Stimulated activated naive CD8-positive, alpha-beta T cell treated with anti-CD3 and anti-CD28 coated beads, Interleukin-15, Interleukin-2, amounts not matched to agents 100 ng/mL and 50 ng/mL, for 24 hours (primary cell): ENCODE measurements at regions not wholly inside any gene's neighbourhood (a gene's known extent, or its start where the extent isn't known, plus 50 kb on each side); places are given as distances from the start of the nearest gene placed in this dataset.
A peak's percentile ranks its signal among the peaks of the same experiment; 100 is the strongest.

Source experiments
- H3K27ac Mint-ChIP-seq: one replicate; pipeline ENCODE4 v1.8.0; 2021; ENCODE audit warnings: mild to moderate bottlenecking, mixed read lengths
- H3K27me3 Mint-ChIP-seq: one replicate; pipeline ENCODE4 v1.8.0; 2021; ENCODE audit warnings: mixed read lengths
- H3K36me3 Mint-ChIP-seq: one replicate; pipeline ENCODE4 v1.8.0; 2021; ENCODE audit warnings: low read depth, mixed read lengths
- H3K4me1 Mint-ChIP-seq: one replicate; pipeline ENCODE4 v1.8.0; 2021; ENCODE audit warnings: low read depth, mixed read lengths
- H3K4me3 Mint-ChIP-seq: one replicate; pipeline ENCODE4 v1.8.0; 2021; ENCODE audit warnings: mild to moderate bottlenecking, mixed read lengths
- H3K9me3 Mint-ChIP-seq: one replicate; pipeline ENCODE4 v1.8.0; 2021; ENCODE audit warnings: mixed read lengths

- H3K27ac Mint-ChIP-seq: no peak overlapping the region
- no peaks in the 10 kb centered on the region for H3K36me3 Mint-ChIP-seq
- H3K4me1 Mint-ChIP-seq: peaks cover 11% of the 10 kb centered on the region
- H3K9me3 Mint-ChIP-seq: no peaks in the 10 kb centered on the region
- no peaks in the 10 kb centered on the region for H3K27me3 Mint-ChIP-seq
- H3K4me3 Mint-ChIP-seq: no peak overlapping the region
These were observed 67.0 kb downstream of the SIPA1L2 start for GRCh38 chr1:232562855-232563510.

GRCh38 chr1:232561381-232561780 is 68.6 kb downstream of the SIPA1L2 start:
- Mint-ChIP-seq H3K9me3 (no peaks in the 10 kb centered on the region), H3K4me3 (no peak overlapping the region), H3K4me1 (peaks cover 11% of the 10 kb centered on the region), H3K27me3 (no peaks in the 10 kb centered on the region), H3K36me3 (no peaks in the 10 kb centered on the region), H3K27ac (no peak overlapping the region)

DNA sequence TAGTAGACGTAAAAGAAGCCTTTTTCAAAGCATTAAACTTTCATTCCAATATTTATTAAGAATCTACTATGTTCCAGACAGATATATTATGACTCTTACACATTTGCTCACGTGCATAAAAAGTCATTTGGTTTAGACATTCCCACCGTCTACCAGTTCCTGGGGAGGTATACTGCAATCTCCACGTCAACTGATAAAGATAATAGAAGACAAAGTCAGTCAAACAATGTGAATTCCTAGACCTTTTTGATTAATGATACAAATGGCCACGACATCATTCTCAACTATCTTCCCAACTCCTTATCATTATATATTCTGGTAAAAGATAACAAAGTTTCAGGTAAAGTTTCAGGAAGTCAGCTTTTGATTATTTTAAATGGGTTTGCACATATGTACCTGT is 69.0 kb downstream of the SIPA1L2 start:
- no peak overlapping the region for H3K4me3 Mint-ChIP-seq
- H3K9me3 Mint-ChIP-seq: no peaks in the 10 kb centered on the region
- H3K27me3 Mint-ChIP-seq: no peaks in the 10 kb centered on the region
- H3K27ac Mint-ChIP-seq: no peak overlapping the region
- H3K4me1 Mint-ChIP-seq: peaks cover 11% of the 10 kb centered on the region
- H3K36me3 Mint-ChIP-seq: no peaks in the 10 kb centered on the region

DNA sequence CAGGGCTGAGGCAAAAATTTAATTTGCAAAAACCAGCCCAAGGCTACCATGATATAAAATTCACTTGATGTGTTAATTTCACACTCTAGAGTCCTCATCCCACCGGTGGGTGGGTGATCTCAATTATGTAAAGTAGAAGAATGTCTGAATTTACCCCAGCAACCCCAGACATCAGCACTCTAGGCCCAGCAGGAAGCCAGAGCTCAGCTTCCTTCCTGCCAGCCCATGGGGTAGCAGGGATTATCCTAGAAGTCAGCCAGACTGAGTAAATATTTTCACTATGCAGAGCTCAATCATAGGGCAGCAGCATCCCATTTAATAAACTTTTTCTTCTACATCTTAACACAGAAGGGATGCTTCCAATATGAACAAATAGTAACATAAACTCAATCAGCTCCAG is 71.0 kb downstream of the SIPA1L2 start:
- Mint-ChIP-seq H3K4me3 (no peak overlapping the region), H3K4me1 (peaks cover 11% of the 10 kb centered on the region), H3K36me3 (no peaks in the 10 kb centered on the region), H3K27ac (no peak overlapping the region), H3K9me3 (no peaks in the 10 kb centered on the region), H3K27me3 (no peaks in the 10 kb centered on the region)

GRCh38 chr1:232557502-232558191 is 72.3 kb downstream of the SIPA1L2 start:
- Mint-ChIP-seq H3K4me3 (no peak overlapping the region), H3K4me1 (peaks cover 11% of the 10 kb centered on the region), H3K27me3 (no peaks in the 10 kb centered on the region), H3K36me3 (no peaks in the 10 kb centered on the region), H3K27ac (peak overlapping the region; percentile 46), H3K9me3 (no peaks in the 10 kb centered on the region)

GRCh38 chr1:232557096-232557495 is 72.8 kb downstream of the SIPA1L2 start:
- Mint-ChIP-seq H3K36me3 (no peaks in the 10 kb centered on the region), H3K4me3 (no peak overlapping the region), H3K27me3 (no peaks in the 10 kb centered on the region), H3K27ac (no peak overlapping the region), H3K9me3 (no peaks in the 10 kb centered on the region), H3K4me1 (peaks cover 11% of the 10 kb centered on the region)

GRCh38 chr1:232556351-232556750 is 73.6 kb downstream of the SIPA1L2 start:
- H3K36me3 Mint-ChIP-seq: no peaks in the 10 kb centered on the region
- H3K27ac Mint-ChIP-seq: no peak overlapping the region
- H3K4me1 Mint-ChIP-seq: peaks cover 11% of the 10 kb centered on the region
- no peaks in the 10 kb centered on the region for H3K9me3 Mint-ChIP-seq
- no peak overlapping the region for H3K4me3 Mint-ChIP-seq
- no peaks in the 10 kb centered on the region for H3K27me3 Mint-ChIP-seq

GRCh38 chr1:232555494-232556210 is 74.3 kb downstream of the SIPA1L2 start:
- H3K27me3 Mint-ChIP-seq: no peaks in the 10 kb centered on the region
- H3K4me3 Mint-ChIP-seq: no peak overlapping the region
- no peak overlapping the region for H3K27ac Mint-ChIP-seq
- no peaks in the 10 kb centered on the region for H3K9me3 Mint-ChIP-seq
- H3K36me3 Mint-ChIP-seq: no peaks in the 10 kb centered on the region
- H3K4me1 Mint-ChIP-seq: peaks cover 11% of the 10 kb centered on the region

GRCh38 chr1:232554409-232554808 is 75.5 kb downstream of the SIPA1L2 start:
- no peaks in the 10 kb centered on the region for H3K9me3 Mint-ChIP-seq
- H3K27ac Mint-ChIP-seq: no peak overlapping the region
- H3K4me3 Mint-ChIP-seq: no peak overlapping the region
- H3K4me1 Mint-ChIP-seq: peaks cover 11% of the 10 kb centered on the region
- H3K36me3 Mint-ChIP-seq: no peaks in the 10 kb centered on the region
- no peaks in the 10 kb centered on the region for H3K27me3 Mint-ChIP-seq

- Mint-ChIP-seq H3K27ac (no peak overlapping the region), H3K9me3 (no peaks in the 10 kb centered on the region), H3K27me3 (no peaks in the 10 kb centered on the region), H3K36me3 (no peaks in the 10 kb centered on the region), H3K4me1 (peaks cover 7% of the 10 kb centered on the region), H3K4me3 (no peak overlapping the region)
These were observed 76.1 kb downstream of the SIPA1L2 start for GRCh38 chr1:232553809-232554208.

DNA sequence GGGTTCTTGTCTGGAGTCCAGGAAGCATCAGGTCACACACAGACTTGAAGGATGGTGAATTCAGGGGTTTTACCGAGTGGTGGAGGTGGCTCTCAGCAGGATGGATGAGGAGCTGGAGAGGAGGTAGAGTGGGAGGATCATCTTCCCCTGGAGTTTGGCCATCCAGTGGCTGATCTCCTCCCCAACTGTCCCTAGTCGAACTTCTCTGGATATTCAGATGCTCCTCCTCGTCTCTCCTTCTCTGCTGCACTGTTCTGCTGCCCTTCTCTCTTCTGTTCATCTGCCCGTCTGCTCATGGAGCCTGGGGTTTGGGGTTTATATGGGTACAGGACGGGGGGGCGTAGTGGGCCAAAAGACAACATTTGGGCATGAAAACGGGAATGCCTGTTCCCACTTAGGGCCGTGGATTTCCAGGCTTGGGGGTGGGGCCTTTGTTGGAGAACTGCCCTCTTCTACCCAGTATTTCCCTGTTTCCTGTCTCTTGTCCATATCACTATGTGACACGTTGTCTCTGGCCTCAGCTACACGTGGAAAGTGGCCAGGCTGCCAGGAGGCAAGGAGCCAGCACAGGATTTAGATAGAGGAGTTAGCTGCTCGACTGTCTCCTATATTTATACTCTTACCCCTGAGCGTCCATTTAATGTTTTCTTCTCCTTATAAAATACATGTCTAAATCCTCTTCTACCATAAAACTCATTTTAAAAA is 76.7 kb downstream of the SIPA1L2 start:
- H3K4me1 Mint-ChIP-seq: peaks cover 1% of the 10 kb centered on the region
- no peaks in the 10 kb centered on the region for H3K9me3 Mint-ChIP-seq
- H3K36me3 Mint-ChIP-seq: no peaks in the 10 kb centered on the region
- H3K4me3 Mint-ChIP-seq: no peak overlapping the region
- H3K27ac Mint-ChIP-seq: no peak overlapping the region
- no peaks in the 10 kb centered on the region for H3K27me3 Mint-ChIP-seq

GRCh38 chr1:232551386-232551785 is 78.5 kb downstream of the SIPA1L2 start:
- no peaks in the 10 kb centered on the region for H3K4me1 Mint-ChIP-seq
- H3K9me3 Mint-ChIP-seq: no peaks in the 10 kb centered on the region
- H3K36me3 Mint-ChIP-seq: no peaks in the 10 kb centered on the region
- H3K4me3 Mint-ChIP-seq: no peak overlapping the region
- no peak overlapping the region for H3K27ac Mint-ChIP-seq
- H3K27me3 Mint-ChIP-seq: no peaks in the 10 kb centered on the region

GRCh38 chr1:232550007-232550406 is 79.9 kb downstream of the SIPA1L2 start:
- H3K4me1 Mint-ChIP-seq: no peaks in the 10 kb centered on the region
- H3K27me3 Mint-ChIP-seq: no peaks in the 10 kb centered on the region
- no peaks in the 10 kb centered on the region for H3K36me3 Mint-ChIP-seq
- no peaks in the 10 kb centered on the region for H3K9me3 Mint-ChIP-seq
- H3K27ac Mint-ChIP-seq: no peak overlapping the region
- H3K4me3 Mint-ChIP-seq: no peak overlapping the region

- Mint-ChIP-seq H3K9me3 (no peaks in the 10 kb centered on the region), H3K4me3 (no peak overlapping the region), H3K27ac (no peak overlapping the region), H3K27me3 (no peaks in the 10 kb centered on the region), H3K36me3 (no peaks in the 10 kb centered on the region), H3K4me1 (no peaks in the 10 kb centered on the region)
These were observed 81.2 kb downstream of the SIPA1L2 start for GRCh38 chr1:232548691-232549090.

GRCh38 chr1:232547938-232548484 is 81.9 kb downstream of the SIPA1L2 start:
- no peak overlapping the region for H3K4me3 Mint-ChIP-seq
- no peaks in the 10 kb centered on the region for H3K27me3 Mint-ChIP-seq
- no peaks in the 10 kb centered on the region for H3K36me3 Mint-ChIP-seq
- H3K9me3 Mint-ChIP-seq: no peaks in the 10 kb centered on the region
- H3K4me1 Mint-ChIP-seq: no peaks in the 10 kb centered on the region
- H3K27ac Mint-ChIP-seq: no peak overlapping the region
